ENCODE measurements at regions not wholly inside any gene's neighbourhood (a gene's known extent, or its start where the extent isn't known, plus 50 kb on each side); places are given as distances from the start of the nearest gene placed in this dataset.

DNA sequence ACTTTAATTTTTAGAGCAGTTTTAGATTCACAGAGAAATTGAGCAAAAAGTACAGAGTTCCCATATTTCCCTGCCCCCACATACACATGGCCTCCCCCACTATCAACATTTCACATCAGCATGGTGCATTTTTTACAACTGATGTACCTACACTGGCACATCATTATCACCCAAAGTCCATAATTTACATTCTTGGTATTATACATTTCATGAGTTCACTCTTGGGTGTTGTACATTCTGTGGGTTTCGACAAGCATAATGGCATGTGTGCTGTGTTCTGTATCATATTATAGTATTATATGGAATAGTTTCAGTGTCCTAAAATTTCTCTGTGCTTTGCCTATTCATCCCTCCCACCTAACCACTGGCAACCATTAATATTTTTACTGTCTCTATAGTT, 419.8 kb upstream of the THBS1 start:
- no peak for DNase-seq

DNA sequence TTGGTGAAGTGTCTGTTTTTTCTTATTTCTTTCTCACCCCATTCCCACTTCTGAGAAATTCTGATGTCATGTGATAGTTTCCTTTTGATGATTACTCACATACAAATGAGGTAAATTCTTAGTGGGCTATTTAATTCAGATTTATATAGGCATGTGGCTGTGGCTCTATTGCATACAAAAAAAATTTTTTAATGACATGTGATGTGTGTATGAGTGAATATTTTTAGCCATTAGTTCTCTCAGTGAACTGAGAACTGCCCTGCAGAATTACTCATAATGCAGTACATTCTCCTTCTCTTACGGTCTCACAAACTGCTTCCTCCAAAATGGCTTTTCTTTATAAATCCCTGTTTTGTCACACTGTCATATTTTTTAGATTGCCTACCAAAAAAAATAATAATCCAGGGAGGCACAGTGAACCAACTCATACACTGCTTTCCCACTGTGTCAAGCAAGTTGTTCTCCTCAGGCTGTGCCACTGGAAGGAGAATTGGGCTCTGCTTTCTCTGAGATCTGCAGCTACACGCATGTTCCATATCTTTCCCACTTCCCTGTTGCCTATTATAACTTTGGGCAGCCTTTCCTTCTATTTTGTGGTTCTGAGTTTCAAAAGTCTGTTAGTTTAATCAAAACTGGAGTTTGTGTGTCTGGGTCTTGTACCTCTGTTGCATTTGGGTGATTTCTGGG, 415.7 kb upstream of the THBS1 start:
- no peak for DNase-seq

DNA sequence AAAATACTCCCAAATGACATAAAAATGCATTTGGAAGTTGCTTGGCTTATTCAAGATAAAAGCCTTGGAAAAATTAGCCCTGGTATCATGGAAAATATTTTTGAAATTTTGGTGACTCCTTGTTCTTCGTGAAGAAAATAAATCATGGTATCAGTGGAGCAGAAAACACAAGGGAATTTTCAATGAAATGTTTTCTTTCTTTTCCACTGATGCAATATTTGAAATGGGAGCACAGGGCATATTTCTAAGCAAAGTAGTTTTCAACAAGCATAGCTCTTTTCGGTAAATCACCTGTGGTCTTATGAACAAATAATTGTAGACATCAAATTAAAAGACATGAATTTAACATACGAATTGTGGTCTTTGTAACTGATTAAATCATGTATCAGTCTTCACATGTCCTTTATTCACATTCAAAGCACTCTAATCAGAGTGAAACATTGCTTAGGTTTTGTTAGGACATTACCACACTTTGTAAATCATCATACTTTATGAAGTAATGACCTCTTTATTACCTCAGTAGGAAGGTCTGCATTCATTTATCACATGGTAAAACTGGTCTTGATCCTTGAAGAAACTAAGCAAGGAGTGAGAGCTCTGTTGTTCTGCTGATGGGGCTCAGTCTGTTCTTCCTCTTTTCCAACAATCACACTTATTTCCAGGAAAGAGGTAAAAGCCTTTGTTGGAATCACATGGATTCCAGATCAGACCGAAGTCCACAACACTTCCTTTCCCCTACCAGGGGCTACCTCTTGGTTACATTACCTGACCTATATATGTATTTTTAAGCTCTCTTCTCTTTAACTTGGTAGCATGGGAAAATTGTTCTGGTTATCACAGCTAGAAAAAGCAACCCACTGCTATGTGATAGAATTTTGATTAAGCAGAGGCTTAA, 413.5 kb upstream of the THBS1 start:
- no peak for DNase-seq

- peak; percentile 75 for DNase-seq
Observed at GRCh38 chr15:39171944-39172368, 408.9 kb upstream of the THBS1 start.

DNA sequence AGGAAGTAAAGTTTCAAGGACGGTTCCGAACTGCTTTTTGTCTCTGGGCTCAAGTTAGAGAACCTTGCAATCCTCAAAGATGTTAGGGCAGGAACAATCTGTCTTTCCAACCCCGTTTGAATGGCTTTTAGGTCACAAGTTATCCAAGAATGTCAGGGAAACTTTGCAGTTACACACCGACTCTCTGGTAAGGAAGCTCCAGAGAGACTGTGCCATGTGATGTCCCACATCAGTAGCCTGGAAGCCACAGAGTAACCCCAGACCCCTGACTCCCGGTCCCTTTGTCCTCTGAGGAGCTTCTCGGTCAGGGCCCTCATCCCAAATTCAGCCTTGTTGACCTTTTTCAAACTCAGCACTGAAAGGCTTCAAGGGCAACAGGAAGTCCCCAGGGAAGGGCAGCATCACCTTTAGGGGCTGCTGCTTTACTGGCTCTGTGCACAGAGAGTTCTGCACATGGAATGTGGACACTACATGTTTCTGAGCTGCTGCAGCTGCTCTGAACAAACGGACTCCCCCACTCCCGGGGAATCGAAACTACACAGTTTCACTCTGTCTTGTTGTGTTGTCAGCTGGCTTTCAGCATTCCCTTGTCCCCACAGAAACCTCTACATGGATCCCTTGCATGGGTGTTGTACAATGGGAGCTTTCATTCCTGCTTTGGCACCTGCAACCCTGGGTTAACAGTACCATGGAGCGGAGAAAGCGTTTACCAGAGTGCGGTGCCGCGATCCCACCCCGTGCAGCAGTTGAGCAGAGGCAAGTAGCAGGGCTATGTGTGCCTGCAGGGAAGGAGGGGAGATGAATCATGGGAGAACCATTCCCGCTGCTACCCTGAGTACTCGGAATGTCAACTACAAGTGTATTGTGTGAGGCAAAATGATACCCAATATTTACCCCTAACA, 408.2 kb upstream of the THBS1 start:
- no peak for DNase-seq

- no peak for DNase-seq
Observed at GRCh38 chr15:39173426-39173825, 407.5 kb upstream of the THBS1 start.

- no peak for DNase-seq
Observed at GRCh38 chr15:39174332-39174731, 406.5 kb upstream of the THBS1 start.

DNA sequence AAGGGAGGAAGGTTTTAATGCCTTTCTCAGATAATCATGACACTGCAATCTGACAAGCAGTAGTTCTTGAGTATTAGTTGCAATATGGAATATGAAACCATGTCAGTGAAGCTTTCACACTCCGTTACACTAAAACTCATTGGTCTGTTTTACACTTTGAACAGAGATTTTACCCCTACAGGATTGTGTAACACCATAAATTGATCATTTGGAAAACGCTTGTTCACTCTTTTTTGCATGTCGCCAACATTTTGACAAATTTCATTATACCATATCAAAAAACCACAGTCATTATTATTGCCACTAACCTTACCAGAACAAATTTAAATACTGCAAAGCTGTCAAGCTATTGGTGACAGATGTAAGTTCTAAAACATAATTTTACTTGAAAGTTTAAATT, 404.8 kb upstream of the THBS1 start:
- DNase-seq: no peak

GRCh38 chr15:39177561-39177960, 403.3 kb upstream of the THBS1 start:
- no peak for DNase-seq

GRCh38 chr15:39180030-39180429, 400.8 kb upstream of the THBS1 start:
- no peak for DNase-seq

- DNase-seq: no peak
Observed at GRCh38 chr15:39180483-39180933, 400.4 kb upstream of the THBS1 start.

GRCh38 chr15:39181056-39181747, 399.7 kb upstream of the THBS1 start:
- DNase-seq: no peak

DNA sequence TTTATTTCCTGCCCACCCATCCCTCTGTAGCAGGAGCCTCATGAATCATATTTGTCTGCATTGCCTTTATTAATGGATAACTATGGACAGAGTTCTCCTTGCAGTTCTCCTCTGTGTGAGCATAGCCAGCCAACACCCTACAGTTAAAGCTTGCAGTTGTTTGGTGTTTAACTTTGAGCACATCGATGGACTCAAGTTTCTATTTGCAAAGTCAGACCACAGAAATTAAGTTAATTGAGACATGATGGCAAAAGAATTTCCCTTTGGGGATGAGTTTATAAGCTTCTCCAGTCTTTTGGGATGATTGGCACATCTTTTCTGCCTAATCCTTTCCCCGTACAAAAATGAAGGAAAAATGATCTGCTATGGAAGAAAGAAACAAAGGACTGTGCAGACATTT, 398.9 kb upstream of the THBS1 start:
- DNase-seq: no peak

- no peak for DNase-seq
Observed at GRCh38 chr15:39183164-39183881, 397.6 kb upstream of the THBS1 start.

DNA sequence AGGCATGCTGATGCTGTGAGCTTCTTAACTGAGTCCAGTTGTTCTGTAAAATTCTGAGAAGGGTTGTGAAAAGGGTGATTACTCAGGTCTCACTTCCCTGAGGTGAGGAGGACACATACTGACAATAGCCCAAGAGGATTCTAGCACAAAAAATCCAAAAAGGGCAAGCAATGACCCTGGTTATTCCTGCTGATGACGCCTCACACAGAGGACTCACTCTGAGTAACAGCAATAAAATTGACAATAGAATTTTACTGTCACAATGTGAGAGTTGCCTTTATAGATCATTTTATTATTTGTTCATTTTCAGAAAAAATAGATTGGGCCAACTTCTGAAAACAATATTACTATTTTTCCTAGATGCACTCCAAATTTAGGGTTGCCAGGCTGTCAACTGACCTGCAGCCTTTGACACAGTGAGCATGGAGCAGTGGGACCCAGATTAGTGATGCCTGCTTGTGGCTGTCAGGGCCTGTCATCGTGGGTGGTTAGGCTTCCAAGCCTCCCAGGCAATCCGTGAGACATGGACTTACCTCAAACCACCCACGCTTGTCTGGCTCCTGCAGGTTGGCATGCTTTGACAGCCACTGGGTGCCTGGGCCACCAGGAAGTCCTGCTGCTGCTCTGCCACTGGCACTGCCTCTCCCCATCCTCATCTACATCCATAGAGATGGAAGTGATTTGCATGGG, 396.0 kb upstream of the THBS1 start:
- no peak for DNase-seq

DNA sequence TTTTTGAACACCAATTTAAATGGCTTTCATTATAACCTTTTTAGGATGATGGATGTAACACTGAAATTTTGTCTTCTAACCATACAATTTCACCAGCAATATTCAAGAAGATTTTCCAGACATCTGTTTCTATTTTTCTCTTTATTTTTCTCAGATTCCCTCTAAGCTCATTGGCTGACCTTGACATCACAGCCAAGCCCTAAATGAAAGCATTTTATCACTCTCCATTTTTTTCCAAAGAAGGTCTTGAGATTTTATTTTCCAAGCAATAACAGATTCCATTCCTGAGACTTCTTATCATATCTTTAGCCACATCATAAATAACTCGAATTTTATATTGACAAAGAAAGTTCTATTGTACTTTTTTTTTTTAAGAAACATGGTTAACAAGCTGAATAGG, 392.6 kb upstream of the THBS1 start:
- DNase-seq: no peak

GRCh38 chr15:39188930-39189329, 391.9 kb upstream of the THBS1 start:
- DNase-seq: no peak

DNA sequence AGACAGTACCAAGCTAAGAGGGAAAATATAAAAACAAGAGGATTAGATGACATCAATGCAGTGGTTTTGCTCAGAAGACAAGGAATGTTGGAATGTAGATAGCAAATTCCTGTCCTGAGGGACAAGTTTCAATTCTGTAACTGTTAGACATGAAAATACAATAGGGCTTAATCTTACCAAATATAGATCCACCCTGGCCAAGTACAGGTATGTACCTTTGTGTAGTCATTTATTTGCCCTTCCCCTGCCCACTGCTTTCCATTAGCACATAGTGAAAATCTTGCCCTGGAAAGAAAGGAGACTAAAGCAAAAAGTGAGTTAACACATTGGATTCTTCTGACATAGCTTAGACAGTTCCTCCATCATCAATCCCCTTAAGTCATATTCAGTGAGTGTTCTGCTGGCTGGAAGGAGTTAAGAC, 389.0 kb upstream of the THBS1 start:
- no peak for DNase-seq

DNA sequence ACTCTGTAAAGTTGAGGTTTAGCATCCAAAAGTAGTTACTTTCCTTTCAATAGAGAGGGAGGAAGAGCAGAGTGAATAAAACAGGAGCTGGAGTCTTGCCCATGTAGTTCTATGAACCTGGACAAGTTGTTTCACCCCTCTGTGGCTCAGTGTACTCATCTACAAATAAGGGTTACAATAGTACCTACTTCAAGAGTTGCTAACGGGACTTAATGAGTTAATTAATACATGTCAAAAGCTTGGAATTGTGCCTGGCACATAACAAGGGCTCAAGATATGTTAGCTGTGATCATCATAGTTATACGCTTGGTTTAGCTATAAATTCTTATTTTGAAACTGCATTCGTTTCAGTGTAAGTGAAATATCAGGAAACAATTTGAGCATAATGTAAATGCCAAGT, 388.5 kb upstream of the THBS1 start:
- no peak for DNase-seq

DNA sequence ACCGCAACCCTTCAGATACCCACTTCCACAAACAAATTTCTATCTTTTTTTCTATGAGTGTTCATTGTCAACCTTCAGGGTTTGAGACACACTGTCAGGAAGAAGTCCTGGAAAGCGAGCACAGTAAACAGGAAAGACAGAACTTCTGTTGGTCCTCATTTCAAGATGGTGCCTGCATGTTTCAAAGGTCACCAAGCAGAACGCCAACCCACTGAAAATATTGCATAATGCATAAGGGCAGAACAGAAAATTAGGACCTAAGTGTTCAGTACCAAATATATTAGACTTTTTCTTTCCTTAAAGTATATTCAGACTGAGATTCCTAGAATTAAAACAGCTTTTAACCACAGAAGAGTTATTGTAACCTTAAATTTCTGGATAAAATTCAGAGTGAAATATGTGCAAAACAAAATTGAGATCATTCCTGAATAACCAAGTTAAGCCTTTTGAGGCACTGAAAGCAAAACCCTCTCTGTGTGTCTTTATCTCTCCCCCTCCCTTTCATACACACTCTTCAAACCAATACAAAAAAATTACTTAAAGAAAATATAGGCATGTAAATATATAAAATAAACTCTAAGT, 387.8 kb upstream of the THBS1 start:
- no peak for DNase-seq

- no peak for DNase-seq
Observed at GRCh38 chr15:39193611-39194010, 387.3 kb upstream of the THBS1 start.
